ENCODE measurements at regions not wholly inside any gene's neighbourhood (a gene's known extent, or its start where the extent isn't known, plus 50 kb on each side); places are given as distances from the start of the nearest gene placed in this dataset.
"Not testable (repeated sequence)": the region's sequence is repeated elsewhere in the genome, so short reads cannot be mapped to it uniquely, and the experiment has no call there.

DNA sequence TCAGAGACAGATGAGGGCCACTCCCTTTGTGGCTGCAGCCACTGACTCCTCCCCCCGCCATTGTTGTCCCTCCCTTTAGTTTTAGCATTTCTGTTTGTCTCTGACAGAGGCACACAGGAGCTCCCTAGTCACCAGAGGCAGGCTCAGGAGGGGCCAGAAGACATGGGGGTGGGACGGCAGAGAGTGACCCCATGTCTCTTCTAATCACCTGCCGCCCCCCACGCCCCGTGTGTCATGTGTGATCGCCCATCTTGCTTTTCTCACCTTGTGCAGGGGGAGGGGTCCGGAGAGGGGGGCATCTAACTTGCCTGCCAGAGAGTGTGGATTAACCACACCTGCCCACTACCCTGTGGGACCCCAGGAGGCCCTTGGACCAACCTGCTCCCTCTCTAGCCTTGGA lies 246.7 kb upstream of the TP53TG3C start:
- DNase-seq (ENCODE audit: low read depth) = not testable (repeated sequence)

DNA sequence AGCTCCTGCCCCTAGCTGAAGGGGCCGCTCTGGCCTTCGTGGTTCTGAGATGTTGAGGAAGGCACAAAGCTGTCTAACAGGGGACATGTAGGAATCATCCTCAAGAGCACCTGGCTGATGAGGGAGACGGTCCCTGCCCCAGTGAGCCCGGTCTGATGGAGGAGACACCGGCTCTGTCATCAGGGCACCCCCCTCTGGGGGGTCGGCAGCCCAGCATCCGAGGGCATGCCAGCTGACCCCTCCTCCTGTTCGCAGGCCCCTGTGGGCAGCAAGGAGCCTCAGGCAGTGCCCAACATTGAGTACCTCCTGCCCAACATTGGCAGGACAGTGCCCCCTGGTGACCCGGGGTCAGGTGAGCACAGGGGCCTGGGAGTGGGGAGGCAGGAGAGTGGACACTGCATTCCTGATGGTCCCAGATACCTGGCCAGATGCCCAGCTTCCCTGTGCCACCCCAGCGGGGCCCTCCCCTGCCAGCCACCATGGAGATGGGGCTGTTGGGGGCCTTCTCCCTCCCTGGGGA lies 247.9 kb upstream of the TP53TG3C start:
- DNase-seq (ENCODE audit: low read depth) = not testable (repeated sequence)

DNA sequence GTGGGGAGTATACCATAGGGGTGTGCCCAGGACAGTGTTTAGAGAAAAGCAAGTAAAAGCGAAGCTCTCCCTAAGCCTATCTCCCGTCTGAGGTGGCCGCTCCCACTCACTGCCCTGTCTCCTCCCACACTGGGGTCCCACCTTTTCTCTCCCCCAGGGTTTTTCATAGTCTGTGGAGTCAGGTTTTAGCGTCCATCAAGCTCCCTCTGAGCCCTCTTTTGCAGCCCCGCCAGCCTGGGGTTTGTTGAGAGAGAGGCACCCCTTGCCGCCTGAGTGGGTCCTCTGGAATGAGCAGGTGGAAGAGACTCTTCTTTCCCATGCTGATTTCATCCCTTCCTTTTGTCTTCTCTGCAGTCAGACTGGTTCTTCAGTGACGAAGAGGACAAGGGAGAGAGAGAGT lies 248.7 kb upstream of the TP53TG3C start:
- DNase-seq (ENCODE audit: low read depth) = not testable (repeated sequence)

DNA sequence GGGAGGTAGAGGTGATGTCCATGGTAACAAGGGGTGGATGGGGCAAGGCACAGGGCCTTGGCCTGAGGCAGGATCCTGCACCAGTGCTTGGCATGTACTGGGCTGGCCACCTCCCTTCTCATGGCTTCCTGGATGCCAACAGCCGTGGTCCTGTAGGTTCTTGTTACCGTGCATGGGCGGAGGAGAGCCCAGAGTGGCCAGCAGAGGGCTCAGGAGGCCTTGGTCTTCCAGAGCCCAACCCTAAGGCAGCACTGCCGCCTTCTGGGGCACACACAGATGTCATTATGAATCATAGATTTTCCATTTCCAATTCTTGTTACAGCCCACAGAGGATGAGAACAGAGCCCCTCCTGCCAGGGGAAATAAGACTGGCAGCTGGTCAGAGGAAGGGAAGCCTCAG lies 254.2 kb upstream of the TP53TG3C start:
- DNase-seq (ENCODE audit: low read depth) = not testable (repeated sequence)

DNA sequence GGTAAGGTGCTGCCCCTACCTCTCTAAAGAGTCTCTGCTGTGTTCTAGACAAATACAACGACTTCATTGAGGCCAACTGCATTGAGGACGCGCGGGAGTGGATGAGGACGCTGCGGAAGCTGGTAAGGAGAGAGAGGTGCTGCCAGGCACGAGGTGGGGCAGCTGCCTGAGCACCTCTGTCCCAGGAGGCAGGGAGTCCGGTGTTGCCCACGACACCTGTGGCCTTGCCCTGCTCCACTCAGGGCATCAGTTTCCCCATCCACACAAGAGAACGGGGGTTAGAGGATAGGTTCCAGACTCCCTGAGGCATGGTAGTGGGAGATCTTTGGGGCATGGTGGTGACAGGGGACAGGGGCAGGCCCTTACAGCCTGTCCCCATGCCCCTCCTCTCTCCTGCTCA lies 256.1 kb upstream of the TP53TG3C start:
- DNase-seq (ENCODE audit: low read depth) = not testable (repeated sequence)

DNA sequence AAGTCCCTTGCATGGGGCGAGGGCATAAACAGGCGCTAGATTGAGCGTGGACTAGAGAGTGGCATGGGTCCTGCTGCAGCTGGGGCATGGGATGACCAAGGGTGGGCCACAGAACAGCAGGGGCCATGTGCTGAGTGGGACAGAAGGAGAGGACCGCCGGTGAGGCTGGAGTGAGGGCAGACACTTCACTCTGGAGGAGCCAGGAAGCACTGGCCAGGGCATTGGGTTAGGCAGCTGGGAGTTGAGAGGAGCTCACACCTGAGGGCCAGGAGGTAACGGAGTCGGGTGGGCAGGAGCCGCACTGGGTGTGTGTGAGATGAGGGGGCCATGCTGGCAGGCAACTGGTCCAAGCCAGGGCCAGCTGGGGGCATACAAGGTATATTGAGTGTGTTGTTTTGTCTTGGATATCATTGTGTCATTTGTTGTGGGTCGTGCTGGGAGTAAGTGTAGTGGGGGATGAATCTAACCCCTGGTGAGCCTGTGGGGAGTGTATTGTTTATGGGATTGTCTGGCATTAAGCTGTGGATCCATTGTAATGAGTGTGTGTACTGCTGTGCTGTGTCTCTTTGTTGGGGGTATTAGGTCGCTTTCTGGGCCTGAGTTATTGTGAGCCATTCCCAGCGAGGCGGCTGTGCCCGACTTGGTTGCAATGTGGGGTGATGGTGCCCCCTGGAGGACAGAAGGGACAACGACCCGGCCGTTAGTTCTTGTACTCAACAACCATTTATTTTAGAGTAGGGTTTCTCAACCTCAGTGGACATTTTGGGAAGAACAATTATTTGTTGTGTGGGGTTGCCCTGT lies 256.5 kb upstream of the TP53TG3 start:
- not testable (repeated sequence) for DNase-seq (ENCODE audit: low read depth)

DNA sequence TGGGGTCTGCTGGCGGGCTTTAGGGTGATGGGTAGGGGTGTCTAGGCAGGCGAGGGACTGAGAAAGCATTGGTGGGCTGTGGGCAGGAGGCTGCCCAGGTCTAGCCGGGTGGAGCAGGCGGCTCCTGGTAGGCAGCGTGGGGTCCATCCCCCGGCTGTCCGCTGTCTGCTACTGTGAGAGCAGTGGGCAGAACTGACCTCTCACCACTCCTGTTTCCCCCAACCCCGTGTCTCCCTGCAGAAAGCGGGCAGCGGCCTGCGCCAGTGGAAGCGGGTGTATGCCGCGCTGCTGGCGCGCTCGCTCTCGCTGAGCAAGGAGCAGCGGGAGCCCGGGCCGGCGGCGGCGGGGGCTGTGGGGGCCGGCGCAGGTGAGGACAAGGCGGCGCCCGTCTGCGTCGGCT lies 249.2 kb upstream of the TP53TG3 start:
- not testable (repeated sequence) for DNase-seq (ENCODE audit: low read depth)

DNA sequence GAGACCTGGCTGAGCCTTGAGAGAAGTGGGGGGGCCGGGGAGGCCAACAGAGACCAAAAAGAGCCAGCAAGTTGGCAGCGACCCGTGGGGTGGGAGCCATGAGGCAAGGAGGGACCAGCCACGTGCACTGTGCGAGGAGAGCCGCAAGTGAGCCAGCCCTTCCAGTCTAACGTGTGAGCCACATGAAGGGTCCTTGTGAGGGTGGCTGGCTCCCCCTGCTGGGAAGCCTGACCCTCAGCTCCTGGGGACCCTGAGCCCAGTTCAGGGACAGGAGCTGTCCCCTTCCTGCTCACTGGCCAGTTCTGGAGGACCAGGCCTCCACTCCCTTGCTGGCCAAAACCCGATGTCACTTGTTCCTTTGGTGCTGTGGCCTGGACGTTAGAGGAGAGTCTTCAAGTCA lies 246.6 kb upstream of the TP53TG3 start:
- peak; percentile 57 for DNase-seq (ENCODE audit: low read depth)

DNA sequence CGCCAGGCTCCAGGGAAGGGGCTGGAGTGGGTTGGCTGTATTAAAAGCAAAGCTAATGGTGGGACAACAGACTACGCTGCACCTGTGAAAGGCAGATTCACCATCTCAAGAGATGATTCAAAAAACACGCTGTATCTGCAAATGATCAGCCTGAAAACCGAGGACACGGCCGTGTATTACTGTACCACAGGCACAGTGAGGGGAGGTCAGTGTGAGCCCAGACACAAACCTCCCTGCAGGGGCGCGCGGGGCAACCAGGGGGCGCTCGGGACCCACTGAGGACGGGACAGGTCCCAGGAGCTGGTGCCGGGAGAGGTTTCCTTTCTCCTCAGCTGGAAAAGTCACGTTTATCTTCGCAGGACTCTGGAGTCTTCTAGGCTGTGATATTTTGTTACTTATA lies 239.4 kb upstream of the TP53TG3 start:
- not testable (repeated sequence) for DNase-seq (ENCODE audit: low read depth)

DNA sequence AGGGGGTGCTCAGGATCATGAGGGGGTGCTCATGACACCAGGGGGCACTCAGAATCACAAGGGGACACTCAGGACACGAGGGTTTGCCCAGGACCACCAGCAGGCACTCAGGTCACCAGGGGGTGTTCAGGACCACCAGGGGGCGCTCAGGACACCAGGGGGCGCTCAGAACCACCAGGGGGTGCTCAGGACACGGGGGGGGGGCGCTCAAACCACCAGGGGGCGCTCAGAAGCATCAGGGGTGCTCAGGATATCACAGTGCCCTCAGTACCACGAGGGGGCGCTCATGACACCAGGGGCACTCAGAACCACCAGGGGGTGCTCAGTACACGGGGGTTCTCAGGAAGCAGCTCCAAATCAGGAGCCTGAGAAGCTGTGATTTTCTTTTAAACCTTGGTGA lies 221.8 kb upstream of the TP53TG3 start:
- DNase-seq (ENCODE audit: low read depth) = not testable (repeated sequence)

DNA sequence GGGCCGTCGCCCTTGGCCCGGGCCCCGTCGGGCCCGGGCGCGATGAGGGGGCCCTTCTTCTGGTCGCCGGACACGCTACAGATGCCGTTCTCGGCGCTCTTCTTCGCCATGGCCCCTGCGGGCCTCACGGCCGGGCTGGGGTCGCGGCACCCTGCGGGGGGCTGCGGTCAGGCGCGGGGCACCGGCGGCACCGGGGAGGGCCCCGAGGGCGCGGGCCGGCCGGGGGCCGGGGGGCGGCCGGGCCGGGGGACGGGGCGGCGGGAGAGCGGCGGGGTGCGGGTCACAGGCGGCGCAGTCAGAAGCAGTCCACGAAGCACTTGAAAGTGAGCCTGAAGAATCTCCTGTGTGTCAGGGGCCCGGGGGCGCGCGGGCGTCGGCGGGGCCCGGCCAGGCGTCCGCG lies 209.4 kb upstream of the TP53TG3 start:
- not testable (repeated sequence) for DNase-seq (ENCODE audit: low read depth)

DNA sequence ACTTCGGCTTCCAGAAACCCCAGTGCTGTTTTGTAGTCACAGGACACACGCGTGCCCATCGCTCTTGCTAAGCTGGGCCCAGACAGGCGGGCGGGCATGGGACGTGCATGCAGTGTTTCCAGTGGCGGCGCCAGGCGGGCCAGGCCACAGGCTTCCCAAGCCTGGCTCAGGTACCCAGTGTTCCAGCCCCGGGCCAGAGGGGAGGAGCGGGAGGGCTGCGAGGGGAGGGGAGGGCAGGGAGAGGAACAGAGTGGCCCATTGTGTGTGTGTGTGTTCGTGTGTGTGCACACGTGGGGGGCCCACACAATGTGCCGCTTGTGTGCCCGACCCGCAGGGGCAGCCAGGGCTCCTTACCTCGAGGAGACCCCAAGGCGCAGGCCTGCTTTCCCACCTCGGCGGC lies 208.6 kb upstream of the TP53TG3 start:
- DNase-seq (ENCODE audit: low read depth) = not testable (repeated sequence)

DNA sequence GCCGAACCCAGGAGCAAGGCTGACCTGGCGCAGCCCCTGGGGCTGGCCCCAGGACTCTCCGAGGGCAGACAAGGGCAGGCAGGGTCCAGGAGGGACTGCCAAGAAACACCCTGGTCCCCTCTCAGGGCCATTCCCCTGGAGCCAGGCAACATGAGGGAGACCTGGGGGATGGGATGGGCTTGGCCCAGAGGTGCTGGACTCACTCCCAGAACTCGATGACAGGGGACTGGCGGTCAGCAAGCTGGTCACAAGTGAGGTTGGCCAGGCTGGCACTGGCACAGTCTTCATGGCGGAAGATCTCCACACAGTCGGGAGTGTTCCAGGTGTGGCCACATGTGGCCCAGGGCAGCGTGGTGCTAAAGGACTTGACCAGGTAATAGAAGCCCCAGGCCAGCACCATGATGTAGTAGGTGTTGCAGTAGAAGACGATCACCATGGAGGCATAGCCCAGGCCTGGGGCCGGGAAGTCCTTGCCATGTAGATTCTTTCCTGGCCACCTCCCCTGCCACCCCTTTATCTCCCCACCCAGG lies 206.4 kb upstream of the TP53TG3 start:
- DNase-seq (ENCODE audit: low read depth) = not testable (repeated sequence)

DNA sequence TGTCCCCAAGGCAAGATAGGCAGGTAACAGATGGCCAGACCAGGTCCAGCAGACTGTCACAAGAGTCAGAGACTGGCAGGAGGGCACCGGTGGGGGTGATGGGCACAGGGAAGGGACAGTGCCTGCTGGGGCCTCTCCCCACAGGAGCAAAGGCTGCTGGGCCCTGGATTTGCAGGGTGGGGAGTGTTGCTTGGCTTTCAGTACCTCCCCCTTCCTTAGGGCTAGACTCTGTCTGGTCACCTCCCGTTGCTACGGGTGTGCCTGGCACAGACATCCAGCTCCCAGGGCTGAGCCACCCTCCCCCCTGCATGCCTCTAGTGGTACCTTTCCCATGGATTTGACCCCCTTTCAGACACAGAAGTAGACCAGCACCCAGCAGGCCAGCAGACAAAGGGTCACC lies 205.7 kb upstream of the TP53TG3 start:
- not testable (repeated sequence) for DNase-seq (ENCODE audit: low read depth)

DNA sequence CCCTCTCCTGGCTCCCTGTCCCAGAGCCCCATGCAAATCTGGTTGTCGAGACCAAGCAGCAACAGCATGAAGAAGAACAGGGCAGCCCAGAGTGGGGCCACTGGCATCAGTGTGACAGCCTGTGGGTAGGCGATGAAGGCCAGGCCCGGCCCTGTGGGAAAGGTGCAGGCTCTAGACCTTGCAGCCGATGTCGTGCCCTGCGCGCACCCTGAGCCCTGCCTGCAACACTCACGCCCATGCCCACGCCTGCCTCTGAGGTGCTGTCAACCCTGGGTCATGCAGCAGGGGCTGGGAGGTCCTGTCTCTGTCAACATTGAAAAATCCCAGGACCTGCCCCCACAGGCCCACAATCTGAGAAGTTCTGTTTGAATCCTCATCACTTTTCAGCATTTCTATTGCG lies 204.0 kb upstream of the TP53TG3 start:
- not testable (repeated sequence) for DNase-seq (ENCODE audit: low read depth)

DNA sequence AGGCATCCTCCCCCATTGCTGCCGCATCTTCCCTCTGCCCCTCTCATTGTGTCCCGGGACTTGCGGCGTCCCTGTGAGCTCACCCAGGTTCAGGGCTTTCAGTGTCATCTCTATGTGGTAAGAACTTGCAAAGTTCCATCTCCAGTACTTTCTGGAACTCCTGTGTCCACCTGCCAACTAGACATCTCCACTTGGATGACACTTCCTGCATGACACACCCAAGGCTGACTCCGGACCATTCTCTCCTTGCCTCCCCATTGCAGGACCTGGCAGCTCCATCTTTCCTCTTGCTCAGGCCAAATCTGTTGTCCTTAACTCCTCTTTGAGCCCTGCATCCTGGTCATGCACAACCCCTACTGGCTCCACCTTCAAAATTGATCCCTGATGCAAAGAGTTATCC lies 200.8 kb upstream of the TP53TG3 start:
- not testable (repeated sequence) for DNase-seq (ENCODE audit: low read depth)

DNA sequence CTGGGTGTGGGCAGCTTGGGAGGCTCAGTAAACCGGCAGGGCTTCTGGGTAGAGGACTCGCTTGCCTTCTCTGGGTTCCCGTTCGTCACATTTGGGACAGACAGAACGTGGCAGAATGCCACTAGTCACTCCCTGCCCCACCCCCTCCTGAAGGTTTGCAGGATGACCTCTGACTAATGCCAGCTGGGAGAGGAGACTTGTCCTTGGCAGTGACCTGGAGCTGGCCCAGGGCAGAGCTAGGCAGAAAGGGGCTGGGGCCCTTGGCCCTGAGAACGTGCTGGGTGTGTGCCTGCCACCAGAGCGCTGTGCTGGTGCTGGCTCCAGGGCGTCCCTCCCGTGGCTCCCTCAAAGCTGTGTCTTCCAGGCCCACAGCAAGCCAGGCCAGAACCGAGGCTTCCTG lies 197.8 kb upstream of the TP53TG3 start:
- not testable (repeated sequence) for DNase-seq (ENCODE audit: low read depth)

DNA sequence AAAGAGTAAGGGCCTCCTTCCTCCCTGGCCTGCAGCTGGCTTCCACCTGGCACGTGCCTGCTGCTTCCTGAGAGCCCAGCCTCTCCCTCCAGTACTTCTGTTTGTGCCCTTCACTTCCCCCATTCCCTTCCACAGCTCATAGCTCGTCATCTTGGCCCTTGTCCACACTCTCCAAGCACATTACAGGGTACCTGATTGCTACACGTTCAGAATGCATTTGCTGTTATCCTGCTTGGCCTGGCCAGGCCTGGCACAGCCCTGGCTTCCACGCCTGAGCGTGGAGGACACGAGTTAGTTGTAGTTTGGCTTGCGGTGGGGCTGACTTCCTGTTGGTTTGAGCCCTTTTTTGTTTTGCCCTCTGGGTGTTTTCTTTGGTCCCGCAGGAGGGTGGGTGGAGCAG lies 197.2 kb upstream of the TP53TG3 start:
- DNase-seq (ENCODE audit: low read depth) = not testable (repeated sequence)

DNA sequence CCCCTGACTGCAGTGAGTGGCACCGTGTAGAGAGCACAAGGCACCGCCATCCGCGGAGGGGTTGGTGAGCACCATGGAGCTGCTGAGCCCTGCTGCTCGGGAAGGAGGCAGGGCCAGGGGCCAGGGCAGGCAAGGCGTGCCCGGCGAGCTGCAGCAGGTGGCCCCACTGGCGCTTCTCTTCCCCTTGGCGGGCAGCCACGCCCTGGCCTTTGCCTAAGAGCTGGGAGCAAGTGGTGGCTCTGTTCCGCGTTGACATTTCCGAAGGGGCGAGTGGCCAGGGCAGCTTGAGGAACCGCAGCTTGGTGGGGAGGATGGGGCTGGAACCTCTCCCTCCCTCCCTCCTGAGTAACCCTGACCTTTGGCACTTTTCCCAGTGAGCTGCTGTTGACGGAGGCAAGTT lies 194.7 kb upstream of the TP53TG3 start:
- not testable (repeated sequence) for DNase-seq (ENCODE audit: low read depth)

DNA sequence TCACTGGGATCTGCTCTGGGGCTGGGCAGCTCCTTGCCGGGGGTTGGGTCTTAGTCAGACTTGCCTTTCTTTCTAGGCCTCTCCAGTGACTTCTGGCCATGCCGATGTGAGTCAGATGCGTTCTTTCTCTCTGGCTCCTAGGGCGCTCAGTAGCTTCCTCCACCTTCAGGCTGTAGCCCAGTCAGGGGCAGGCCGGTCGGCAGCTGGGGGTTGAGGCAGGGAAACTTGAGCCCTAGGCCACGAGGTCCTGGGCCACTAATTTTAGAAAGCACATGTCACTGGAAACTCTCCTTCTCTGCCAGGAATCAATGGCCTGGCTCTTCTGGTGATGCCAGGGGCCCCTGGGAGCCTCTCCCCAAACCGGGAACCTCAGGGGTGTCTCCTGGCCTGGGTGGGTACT lies 192.4 kb upstream of the TP53TG3 start:
- not testable (repeated sequence) for DNase-seq (ENCODE audit: low read depth)

DNA sequence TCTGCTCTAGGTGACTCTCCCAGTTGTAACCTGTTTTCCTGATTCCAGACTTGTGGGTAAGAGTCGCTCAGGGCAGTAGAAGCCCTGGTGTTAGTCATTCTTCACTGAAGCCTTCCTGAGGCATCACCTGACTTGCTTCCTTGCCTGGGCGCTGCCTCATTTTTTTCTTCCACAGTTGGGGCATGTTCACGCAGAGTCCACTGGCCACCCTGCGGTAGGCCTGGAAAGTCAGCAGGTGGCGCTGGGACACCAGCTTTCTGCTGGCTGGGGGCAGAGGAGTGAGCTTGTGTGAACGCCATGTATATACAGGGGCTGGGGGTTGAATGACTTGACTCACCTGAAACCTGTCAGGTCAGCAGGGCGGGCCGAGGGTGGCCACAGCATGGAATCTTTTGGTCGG lies 189.3 kb upstream of the TP53TG3 start:
- DNase-seq (ENCODE audit: low read depth) = not testable (repeated sequence)

DNA sequence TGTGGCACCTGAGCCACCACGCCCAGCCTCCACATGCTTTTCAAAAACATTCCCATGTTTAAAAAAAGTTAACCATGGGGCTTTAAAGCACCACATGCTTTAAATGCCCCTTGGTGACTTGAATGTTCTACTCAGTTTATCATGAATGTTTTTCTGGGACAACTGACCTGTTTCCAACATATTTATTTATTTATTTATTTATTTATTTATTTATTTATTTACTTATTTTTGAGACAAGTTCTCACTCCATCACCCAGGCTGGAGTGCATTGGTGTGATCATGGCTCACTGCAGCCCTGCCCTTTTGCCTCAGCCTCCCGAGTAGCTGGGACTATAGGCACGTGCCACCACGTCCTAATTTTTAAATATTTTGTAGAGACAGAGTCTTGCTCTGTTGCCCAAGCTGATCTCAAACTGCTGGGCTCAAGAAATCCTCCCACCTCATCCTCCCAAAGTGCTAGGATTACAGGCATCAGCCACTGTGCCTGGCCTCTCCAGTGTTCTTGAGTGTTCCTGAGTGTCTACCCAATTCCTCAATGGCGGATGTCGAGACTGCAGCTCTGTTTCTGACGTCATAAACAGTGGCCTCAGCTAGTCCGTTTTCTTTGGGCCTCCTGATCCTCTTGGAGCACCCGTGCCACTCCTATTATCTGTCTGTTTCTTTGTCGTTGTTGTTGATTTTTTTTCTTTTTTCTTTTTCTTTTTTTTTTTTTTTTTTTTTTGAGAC lies 185.7 kb upstream of the TP53TG3 start:
- not testable (repeated sequence) for DNase-seq (ENCODE audit: low read depth)

DNA sequence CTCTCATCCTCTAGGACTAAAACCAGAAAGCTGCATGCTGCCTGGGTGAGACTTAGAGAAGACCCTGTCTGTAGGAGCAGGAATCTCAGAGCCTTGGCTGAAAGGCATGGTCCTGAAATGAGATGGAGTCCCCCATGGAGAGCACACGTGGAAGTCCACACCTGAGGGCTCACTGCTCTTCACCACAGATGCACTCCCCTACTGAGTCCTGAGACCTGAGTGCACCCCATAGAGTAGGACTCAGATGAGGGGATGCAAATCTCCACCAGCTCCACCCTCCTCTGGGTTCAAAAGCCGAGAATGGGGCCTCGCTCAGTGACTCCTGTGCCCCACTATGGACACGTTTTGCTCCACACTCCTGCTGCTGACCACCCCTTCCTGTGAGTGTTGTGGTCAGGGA lies 171.4 kb upstream of the TP53TG3 start:
- not testable (repeated sequence) for DNase-seq (ENCODE audit: low read depth)
